IMR-90 (cell line): ENCODE measurements at regions not wholly inside any gene's neighbourhood (a gene's known extent, or its start where the extent isn't known, plus 50 kb on each side); places are given as distances from the start of the nearest gene placed in this dataset.

ENCODE experiments used
- CTCF ChIP-seq: conservative IDR thresholded peaks from 2 replicates; pipeline ENCODE4 v1.5.1; 2012; ENCODE audit warnings: mild to moderate bottlenecking, low read depth, low read length, improper control_type of control experiment
- ELK1 ChIP-seq: fragments of 150-350 bp; IDR thresholded peaks from 2 replicates; pipeline ENCODE4 v1.6.1; 2016; ENCODE audit warnings: low read depth, mild to moderate bottlenecking, low read length, moderate library complexity, borderline replicate concordance
- MXI1 ChIP-seq: IDR thresholded peaks from 2 replicates; pipeline ENCODE4 v1.6.1; 2012; ENCODE audit warnings: low read depth, mild to moderate bottlenecking, low read length, moderate library complexity, borderline replicate concordance
- POLR2A ChIP-seq: IDR thresholded peaks from 2 replicates; pipeline ENCODE4 v1.6.1; 2012; ENCODE audit warnings: mild to moderate bottlenecking, low read depth, low read length
- RAD21 ChIP-seq: IDR thresholded peaks from 2 replicates; pipeline ENCODE4 v1.6.1; 2012; ENCODE audit warnings: low read length, improper control_type of control experiment
- RFX5 ChIP-seq: IDR thresholded peaks from 2 replicates; pipeline ENCODE4 v1.8.0; 2012; ENCODE audit warnings: low read depth, mild to moderate bottlenecking, low read length, moderate library complexity

GRCh38 chr6:137942736-137943135, 75.7 kb downstream of the TNFAIP3 start:
- TF ChIP-seq CTCF = no peak
- TF ChIP-seq POLR2A = no peak
- no peak for TF ChIP-seq RFX5
- TF ChIP-seq RAD21 = no peak
- no peak for TF ChIP-seq ELK1
- no peak for TF ChIP-seq MXI1
